Thymus (tissue), 11 donors: ENCODE measurements at regions not wholly inside any gene's neighbourhood (a gene's known extent, or its start where the extent isn't known, plus 50 kb on each side); places are given as distances from the start of the nearest gene placed in this dataset.

Source experiments
- DNase-seq, 9 donors: peaks; one replicate each; pipeline ENCODE4 v3.0.0-alpha.2; 2013; ENCODE audit warnings: low spot score in 9 of 9, low read depth in 6 of 9, missing footprints in 1 of 9
- H3K27ac ChIP-seq, 2 donors: one replicate each; pipeline ENCODE4 v1.5.1; 2013; ENCODE audit warnings: control low read depth in 1 of 2, low read depth in 1 of 2, low read length in 1 of 2, mild to moderate bottlenecking in 1 of 2, moderate library complexity in 1 of 2
- H3K27me3 ChIP-seq, 2 donors: one replicate each; pipeline ENCODE4 v1.5.1; 2013; ENCODE audit warnings: low read length in 1 of 2; ENCODE audit not compliant: control insufficient read depth in 2 of 2, insufficient read depth in 1 of 2
- H3K36me3 ChIP-seq, 2 donors: one replicate each; pipeline ENCODE4 v1.5.1; 2013; ENCODE audit warnings: low read length in 1 of 2, mild to moderate bottlenecking in 1 of 2, moderate library complexity in 1 of 2; ENCODE audit not compliant: control insufficient read depth in 2 of 2, insufficient read depth in 2 of 2
- H3K4me1 ChIP-seq, 2 donors: one replicate each; pipeline ENCODE4 v1.5.1; 2013; ENCODE audit warnings: low read length in 2 of 2; ENCODE audit not compliant: control insufficient read depth in 2 of 2, insufficient read depth in 2 of 2
- H3K4me3 ChIP-seq, 2 donors: one replicate each; pipeline ENCODE4 v1.5.1; 2013; ENCODE audit warnings: low read length in 2 of 2, control low read depth in 1 of 2, mild to moderate bottlenecking in 1 of 2
- H3K9me3 ChIP-seq, 2 donors: one replicate each; pipeline ENCODE4 v1.5.1; 2013; ENCODE audit warnings: low read length in 1 of 2, mild to moderate bottlenecking in 1 of 2; ENCODE audit not compliant: control insufficient read depth in 2 of 2, insufficient read depth in 1 of 2
- WGBS: extraction: QIAGEN DNeasy Blood & Tissue Kit; methylation state at CpG from one replicate; pipeline ENCODE4 v1.1.7; 2013; 5-methylcytosine and 5-hydroxymethylcytosine counted together
- donor health status: healthy.

DNA sequence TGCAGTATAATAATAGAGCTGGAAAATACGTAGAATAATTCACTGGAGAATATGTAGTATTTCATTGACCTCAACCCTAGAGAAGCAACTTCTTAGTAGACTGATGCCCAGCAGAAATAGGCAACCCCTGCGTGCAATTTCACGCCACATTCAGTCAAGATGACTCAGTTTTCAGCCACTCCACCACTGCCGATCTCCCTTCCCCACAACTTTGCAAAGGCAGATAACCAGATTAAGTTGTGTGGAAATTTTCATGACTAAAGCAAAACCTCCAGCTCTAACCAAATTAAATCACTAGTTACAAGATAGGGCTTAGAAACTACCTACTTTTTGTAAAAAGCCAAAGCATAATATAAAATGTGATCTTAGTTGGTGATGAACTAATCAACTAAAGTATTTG lies 63.3 kb upstream of the STK17B start:
- Histone ChIP-seq H3K9me3 (peaks cover 0 to 3% of the 10 kb centered on the region in 2 donors), H3K27me3 (no peaks in the 10 kb centered on the region), H3K27ac (peak overlapping the region in 1 of 2 donors; percentile 52), H3K36me3 (no peaks in the 10 kb centered on the region), H3K4me3 (no peak overlapping the region), H3K4me1 (peaks cover 23 to 48% of the 10 kb centered on the region in 2 donors)
- DNase-seq, result no peak
- WGBS, result 89% methylated on average over 4 of the region's 4 CpGs

DNA sequence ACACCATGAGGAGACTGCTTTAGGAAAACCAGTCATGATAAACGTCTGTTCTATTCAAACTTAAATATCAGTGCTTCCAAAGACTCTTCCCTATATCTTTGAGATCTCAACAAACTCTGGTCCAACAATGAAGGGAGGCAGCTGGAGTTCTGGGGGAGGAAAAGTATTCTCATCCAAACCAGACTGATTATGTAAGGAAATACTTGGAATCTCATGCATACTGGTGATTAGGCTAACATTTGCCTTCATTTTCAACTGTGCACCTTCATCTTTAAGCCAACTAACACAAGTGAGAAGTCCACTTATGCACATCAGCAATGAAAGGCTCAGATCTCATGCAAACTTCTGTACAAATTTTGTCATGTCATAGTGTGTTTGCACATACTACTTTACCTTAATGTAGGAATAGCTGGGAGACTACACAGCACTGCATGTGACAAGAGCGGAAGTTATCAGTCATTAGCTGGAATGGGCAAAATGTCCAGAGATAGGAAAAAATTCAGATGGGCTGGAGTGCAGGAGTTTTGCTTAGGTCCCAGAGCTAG lies 67.5 kb upstream of the STK17B start:
- no peak for DNase-seq
- Histone ChIP-seq H3K36me3 (no peaks in the 10 kb centered on the region), H3K4me3 (no peak overlapping the region), H3K4me1 (peaks cover 26 to 52% of the 10 kb centered on the region in 2 donors), H3K27me3 (no peaks in the 10 kb centered on the region), H3K9me3 (no peaks in the 10 kb centered on the region), H3K27ac (peak overlapping the region; percentile 64 to 91)
- WGBS, result 96% methylated on average over 2 of the region's 2 CpGs

DNA sequence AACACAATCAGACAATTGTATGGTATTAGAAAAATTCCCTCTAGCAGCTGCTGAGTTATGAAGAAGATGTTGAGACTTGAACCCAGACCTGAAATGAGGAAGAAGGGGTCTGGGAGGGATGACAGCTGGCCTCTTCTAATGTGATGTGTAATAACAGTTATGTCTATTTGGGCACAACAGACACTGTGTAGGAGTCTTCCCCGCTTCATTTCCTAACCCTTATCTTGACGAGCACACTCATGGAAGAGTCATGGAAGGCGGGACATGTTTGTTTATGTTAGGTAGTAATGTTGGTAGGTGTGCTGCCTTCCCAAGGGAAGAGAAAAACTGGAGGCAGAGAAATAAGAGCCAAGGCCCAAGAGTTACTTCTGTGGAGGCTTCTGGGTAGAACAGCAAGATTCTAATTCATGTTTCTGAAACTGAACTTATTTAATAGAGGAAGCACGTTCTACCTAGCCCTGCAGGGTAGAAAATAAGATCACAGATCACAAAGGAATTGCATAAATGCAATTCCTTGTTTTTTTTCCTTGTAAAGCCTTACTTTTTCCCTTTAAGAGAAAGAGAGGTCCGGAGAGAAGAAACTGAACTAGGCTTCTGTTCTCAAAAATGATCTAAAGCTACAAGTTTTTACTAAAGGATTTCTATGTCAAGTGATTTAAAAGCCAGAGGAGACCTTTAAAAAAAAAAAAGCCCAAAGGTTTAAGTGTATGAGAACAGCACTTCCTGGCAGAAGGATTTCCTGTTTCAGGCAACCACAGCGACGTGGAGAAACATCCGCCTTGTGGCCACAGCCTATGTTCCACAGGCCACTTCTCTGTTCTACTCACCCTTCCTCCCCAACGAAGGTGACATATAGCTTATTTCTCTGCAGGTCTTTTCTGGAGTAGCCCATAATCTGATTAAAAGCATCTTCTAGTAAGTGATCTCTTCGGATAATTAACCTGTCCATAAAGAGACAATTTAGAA lies 68.5 kb upstream of the STK17B start:
- peak overlapping the region; percentile 91 to 93 for H3K27ac ChIP-seq
- no peaks in the 10 kb centered on the region for H3K9me3 ChIP-seq
- 29% methylated on average over 10 of the region's 10 CpGs for WGBS
- peak in 7 of 9 donors; percentile 47 to 91 (median 73) for DNase-seq
- peaks cover 23 to 43% of the 10 kb centered on the region in 2 donors for H3K4me1 ChIP-seq
- H3K27me3 ChIP-seq, result no peaks in the 10 kb centered on the region
- no peaks in the 10 kb centered on the region for H3K36me3 ChIP-seq
- peak overlapping the region; percentile 17 to 21 for H3K4me3 ChIP-seq

DNA sequence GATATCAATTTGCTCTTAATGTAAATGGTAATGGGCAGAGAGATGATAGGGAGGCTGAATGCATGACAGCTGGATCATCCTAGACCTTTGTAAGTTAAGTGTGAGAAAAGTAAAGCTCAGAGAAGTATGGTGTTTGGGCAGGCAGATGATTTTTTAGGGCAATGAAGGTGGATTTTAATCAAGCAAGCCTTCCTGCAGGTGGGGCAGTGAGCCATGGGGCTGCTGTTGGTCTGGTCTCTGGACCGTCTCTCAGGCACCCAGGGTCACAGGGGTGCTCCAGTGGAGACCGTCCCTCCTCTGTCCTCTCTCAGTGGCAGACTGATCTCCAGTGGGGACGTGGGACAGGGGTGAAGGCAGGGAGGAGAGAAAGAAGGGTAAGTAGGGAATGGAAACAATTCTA lies 69.8 kb upstream of the STK17B start:
- H3K27me3 ChIP-seq, result no peaks in the 10 kb centered on the region
- H3K27ac ChIP-seq, result peak overlapping the region; percentile 82 to 87
- no peak overlapping the region for H3K4me3 ChIP-seq
- H3K36me3 ChIP-seq, result no peaks in the 10 kb centered on the region
- DNase-seq, result no peak
- WGBS, result 98% methylated on average over 3 of the region's 3 CpGs
- H3K4me1 ChIP-seq, result peaks cover 23 to 40% of the 10 kb centered on the region in 2 donors
- H3K9me3 ChIP-seq, result no peaks in the 10 kb centered on the region

DNA sequence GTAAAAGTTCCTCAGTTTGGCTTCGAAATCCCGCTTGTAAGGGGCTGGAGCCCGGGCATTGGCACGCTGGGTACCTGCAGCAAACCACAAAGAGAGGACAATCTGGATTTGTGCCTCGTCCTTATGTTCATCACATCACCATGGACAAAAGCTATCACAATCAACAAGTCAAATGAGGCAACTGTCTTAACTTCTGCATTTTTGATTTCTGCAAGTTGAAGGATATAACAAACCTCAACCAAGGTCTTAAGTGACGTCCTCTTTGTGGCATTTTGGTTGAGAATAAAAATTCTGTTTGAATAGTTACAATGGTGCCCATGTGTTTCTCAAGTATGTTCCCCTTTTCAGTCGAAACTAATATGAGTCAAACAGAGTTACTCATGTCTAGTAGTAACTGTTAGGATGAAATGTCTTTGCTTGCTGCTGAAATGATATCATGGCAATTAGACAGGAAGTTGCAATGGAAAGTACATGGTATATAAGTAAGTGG lies 70.8 kb upstream of the STK17B start:
- Histone ChIP-seq H3K4me1 (peaks cover 23 to 40% of the 10 kb centered on the region in 2 donors), H3K4me3 (no peak overlapping the region)
- peak in 2 of 9 donors; percentile 12 to 69 for DNase-seq

DNA sequence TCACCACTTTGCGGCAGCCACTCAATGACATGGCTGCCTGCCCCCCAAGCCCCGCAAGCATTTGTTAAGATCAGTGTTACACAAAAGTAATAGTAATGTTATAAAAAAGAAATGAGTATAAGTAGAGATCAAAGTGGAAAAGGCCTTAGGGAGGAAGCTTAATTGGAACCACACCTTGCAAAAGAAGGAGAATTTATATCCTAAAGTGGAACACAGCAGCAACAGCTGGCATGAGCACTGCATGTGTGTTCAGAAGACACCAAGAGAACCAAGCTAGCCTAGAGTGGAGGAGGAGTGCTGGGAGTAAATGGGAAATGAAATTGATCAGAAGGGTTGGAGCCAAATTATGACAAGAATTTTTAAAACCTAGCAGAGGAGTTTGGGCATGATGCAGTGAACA lies 73.1 kb upstream of the STK17B start:
- over 99% methylated on average over 2 of the region's 2 CpGs for WGBS
- Histone ChIP-seq H3K36me3 (no peaks in the 10 kb centered on the region), H3K4me3 (no peak overlapping the region), H3K27ac (no peak overlapping the region), H3K9me3 (no peaks in the 10 kb centered on the region), H3K27me3 (no peaks in the 10 kb centered on the region), H3K4me1 (peaks cover 26 to 38% of the 10 kb centered on the region in 2 donors)
- DNase-seq, result no peak

More for the DNA sequence above, 70.8 kb upstream of the STK17B start:
- H3K36me3 ChIP-seq, result no peaks in the 10 kb centered on the region
- no peaks in the 10 kb centered on the region for H3K27me3 ChIP-seq
- H3K9me3 ChIP-seq, result no peaks in the 10 kb centered on the region
- WGBS, result 19% methylated on average over 7 of the region's 7 CpGs
- peak overlapping the region; percentile 82 to 97 for H3K27ac ChIP-seq

DNA sequence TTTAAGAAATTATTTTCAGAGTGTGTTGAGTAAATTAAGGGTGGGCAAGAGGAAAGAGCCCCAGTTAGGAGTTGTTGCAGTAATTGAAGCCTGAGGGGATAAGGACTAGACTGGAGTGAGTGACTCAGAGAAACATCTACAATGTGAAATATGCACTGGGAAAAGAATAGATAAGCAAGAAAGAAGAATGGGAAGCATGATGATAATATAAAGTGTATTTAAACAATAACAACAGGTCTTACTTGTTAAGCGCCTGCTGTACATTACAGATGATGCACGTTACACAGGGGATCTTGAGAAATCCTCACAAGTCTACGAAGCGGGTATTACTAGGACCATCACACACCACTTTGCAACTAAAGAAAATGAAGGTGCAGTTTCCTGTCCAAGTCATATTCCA lies 73.6 kb upstream of the STK17B start:
- DNase-seq, result no peak
- H3K27me3 ChIP-seq, result no peaks in the 10 kb centered on the region
- no peaks in the 10 kb centered on the region for H3K36me3 ChIP-seq
- H3K9me3 ChIP-seq, result no peaks in the 10 kb centered on the region
- no peak overlapping the region for H3K4me3 ChIP-seq
- WGBS, result 98% methylated on average over 4 of the region's 4 CpGs
- peaks cover 25 to 36% of the 10 kb centered on the region in 2 donors for H3K4me1 ChIP-seq
- H3K27ac ChIP-seq, result peak overlapping the region in 1 of 2 donors; percentile 8

DNA sequence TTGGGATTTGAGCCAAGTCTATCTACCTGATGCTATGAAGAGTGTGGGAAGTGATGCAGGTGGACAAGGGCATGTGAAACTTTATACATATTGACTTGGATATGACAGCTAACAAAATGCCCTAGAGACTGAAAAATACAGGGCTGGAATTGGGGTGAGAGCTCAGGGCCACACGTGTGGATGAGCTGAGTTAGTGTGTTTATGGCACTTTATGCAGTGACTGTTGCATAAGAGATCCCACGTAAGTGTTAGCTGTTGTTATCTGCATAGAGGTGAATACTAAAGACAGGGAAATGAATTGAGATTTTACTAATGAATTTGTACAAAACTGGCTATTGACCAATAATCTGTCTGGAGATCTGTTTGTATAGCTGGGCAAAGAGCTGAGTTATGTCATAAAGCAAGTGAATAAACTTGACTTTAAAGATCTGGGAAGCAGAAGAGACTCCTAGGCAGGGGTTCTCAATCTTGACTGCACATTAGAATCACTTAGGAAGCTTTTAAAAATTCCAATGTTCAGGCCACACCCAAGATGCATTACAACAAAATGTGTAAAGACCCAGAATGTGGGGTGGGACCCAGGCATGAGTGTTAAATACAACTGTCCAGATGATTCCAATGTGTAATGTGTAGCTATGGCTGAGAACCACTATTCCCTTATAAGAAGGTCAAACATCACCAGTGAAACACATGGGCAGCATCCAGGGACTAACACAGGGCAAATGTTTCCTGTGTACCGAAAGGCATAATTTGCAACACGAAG lies 74.2 kb upstream of the STK17B start:
- Histone ChIP-seq H3K4me3 (no peak overlapping the region), H3K9me3 (no peaks in the 10 kb centered on the region), H3K4me1 (peaks cover 26 to 34% of the 10 kb centered on the region in 2 donors), H3K27ac (no peak overlapping the region), H3K27me3 (no peaks in the 10 kb centered on the region), H3K36me3 (no peaks in the 10 kb centered on the region)
- DNase-seq, result no peak
- 96% methylated on average over 4 of the region's 4 CpGs for WGBS
